SK-N-SH (cell line): ENCODE measurements at regions not wholly inside any gene's neighbourhood (a gene's known extent, or its start where the extent isn't known, plus 50 kb on each side); places are given as distances from the start of the nearest gene placed in this dataset.

Source experiments
- CTCF ChIA-PET: fragments of 300-600, 350-600 bp; formaldehyde crosslinking; extraction: SDS; loops from one replicate; lab custom pipeline; 2021; lab: Yijun Ruan, JAX
- POLR2A ChIA-PET: fragments of 350-600 bp; sonication (Branson Sonifier 250); formaldehyde crosslinking; extraction: SDS; loops from one replicate; lab custom pipeline; 2020; ENCODE audit warnings: antibody characterized with exemption, inconsistent platforms; lab: Yijun Ruan, JAX
- DNase-seq: peaks from one replicate; pipeline ENCODE4 v3.0.0; 2012
- H2AFZ ChIP-seq: fragments of 200-600 bp; sonication (generic); 2 replicates; pipeline ENCODE4 v1.8.1; 2016; ENCODE audit warnings: antibody characterized with exemption, mild to moderate bottlenecking, low read depth
- H3F3A ChIP-seq: fragments of 200-600 bp; sonication (generic); replicated peaks from 2 replicates; pipeline ENCODE3; 2016; ENCODE audit warnings: antibody characterized with exemption, mild to moderate bottlenecking; ENCODE audit not compliant: insufficient read depth
- H3K27ac ChIP-seq, 2 experiments: fragments of 200-500 bp in 1 of 2; fragments of 200-600 bp in 1 of 2; sonication (Bioruptor generic) in 1 of 2; sonication (generic), shearing (Covaris generic) in 1 of 2; 2 replicates each; pipeline versions ENCODE4 v1.5.1 to v1.6.1; 2014 to 2016; ENCODE audit warnings: low read depth in 2 of 2, inconsistent platforms in 1 of 2, low read length in 1 of 2, mild to moderate bottlenecking in 1 of 2, mixed read lengths in 1 of 2
- H3K27me3 ChIP-seq: fragments of 200-600 bp; sonication (generic), shearing (Covaris generic); 2 replicates; pipeline ENCODE4 v1.6.1; 2016; ENCODE audit warnings: mixed run types; ENCODE audit not compliant: insufficient read depth
- H3K36me3 ChIP-seq, 2 experiments: fragments of 200-500 bp in 1 of 2; fragments of 200-600 bp in 1 of 2; sonication (Bioruptor generic) in 1 of 2; sonication (generic) in 1 of 2; replicated peaks in 1 of 2; 2 replicates each; pipeline versions ENCODE3 to v1.5.1; 2014 to 2016; ENCODE audit warnings: low read length in 1 of 2, mild to moderate bottlenecking in 1 of 2; ENCODE audit not compliant: insufficient read depth in 2 of 2, control insufficient read depth in 1 of 2
- H3K4me1 ChIP-seq, 2 experiments: fragments of 200-500 bp in 1 of 2; fragments of 200-600 bp in 1 of 2; sonication (Bioruptor generic) in 1 of 2; sonication (generic), shearing (Covaris generic) in 1 of 2; 2 replicates each; pipeline versions ENCODE4 v1.5.1 to v1.6.1; 2014 to 2016; ENCODE audit warnings: low read depth in 1 of 2, low read length in 1 of 2, mixed run types in 1 of 2; ENCODE audit not compliant: insufficient read depth in 2 of 2, control insufficient read depth in 1 of 2
- H3K4me2 ChIP-seq: fragments of 200-600 bp; sonication (generic), shearing (Covaris generic); 2 replicates; pipeline ENCODE4 v1.6.1; 2017; ENCODE audit warnings: mixed run types
- H3K4me3 ChIP-seq, 2 experiments: fragments of 200-500 bp in 1 of 2; fragments of 200-600 bp in 1 of 2; sonication (Bioruptor generic) in 1 of 2; sonication (generic), shearing (Covaris generic) in 1 of 2; 2 replicates each; pipeline versions ENCODE4 v1.5.1 to v1.8.1; 2014 to 2016; ENCODE audit warnings: low read depth in 2 of 2, inconsistent platforms in 1 of 2, low read length in 1 of 2, mild to moderate bottlenecking in 1 of 2, mixed read lengths in 1 of 2, moderate library complexity in 1 of 2
- H3K79me2 ChIP-seq: fragments of 200-600 bp; sonication (generic); 2 replicates; pipeline ENCODE4 v1.8.1; 2017; ENCODE audit warnings: mild to moderate bottlenecking; ENCODE audit not compliant: insufficient read depth
- H3K9ac ChIP-seq: fragments of 200-600 bp; sonication (generic); 2 replicates; pipeline ENCODE4 v1.6.1; 2017; ENCODE audit warnings: mixed run types
- H3K9me2 ChIP-seq: fragments of 200-600 bp; sonication (generic); 2 replicates; pipeline ENCODE4 v1.6.1; 2017; ENCODE audit warnings: mixed run types
- H3K9me3 ChIP-seq: fragments of 200-600 bp; sonication (generic); 2 replicates; pipeline ENCODE4 v1.6.1; 2017; ENCODE audit warnings: mixed run types, mild to moderate bottlenecking, moderate library complexity
- H4K20me1 ChIP-seq: fragments of 200-600 bp; sonication (generic); 2 replicates; pipeline ENCODE4 v1.6.1; 2017; ENCODE audit warnings: mild to moderate bottlenecking, mixed run types; ENCODE audit not compliant: insufficient read depth
- EP300 ChIP-seq, 2 experiments: IDR thresholded peaks; 2 replicates each; pipeline versions ENCODE4 v1.4.0 to v1.6.1; 2012; ENCODE audit warnings: borderline replicate concordance in 1 of 2, low read depth in 1 of 2, low read length in 1 of 2
- EZH2phosphoT487 ChIP-seq: fragments of 200-600 bp; sonication (generic); IDR thresholded peaks from 2 replicates; pipeline ENCODE4 v1.6.1; 2017; ENCODE audit warnings: low read depth, mixed run types, mild to moderate bottlenecking, antibody characterized with exemption, moderate library complexity, borderline replicate concordance
- FOSL2 ChIP-seq: IDR thresholded peaks from 2 replicates; pipeline ENCODE4 v1.4.0; 2012; ENCODE audit warnings: low read depth, mild to moderate bottlenecking, moderate library complexity, borderline replicate concordance
- FOXJ3 ChIP-seq: sonication (generic); formaldehyde crosslinking; IDR thresholded peaks from 2 replicates; pipeline ENCODE4 v1.5.1; 2020; ENCODE audit warnings: mild to moderate bottlenecking, missing genetic modification reagents
- GABPA ChIP-seq: IDR thresholded peaks from 2 replicates; pipeline ENCODE4 v1.4.0; 2012; ENCODE audit warnings: low read depth, mild to moderate bottlenecking
- JUND ChIP-seq: IDR thresholded peaks from 2 replicates; pipeline ENCODE4 v1.4.0; 2012
- NFIC ChIP-seq: IDR thresholded peaks from 2 replicates; pipeline ENCODE4 v1.4.0; 2012; ENCODE audit warnings: borderline replicate concordance
- NRF1 ChIP-seq: IDR thresholded peaks from 2 replicates; pipeline ENCODE4 v1.6.1; 2012; ENCODE audit warnings: low read depth, mild to moderate bottlenecking, low read length
- PBX3 ChIP-seq: IDR thresholded peaks from 2 replicates; pipeline ENCODE4; 2012
- POLR2AphosphoS5 ChIP-seq: IDR thresholded peaks from 2 replicates; pipeline ENCODE4 v1.6.1; 2012; ENCODE audit warnings: low read depth, low read length
- RFX5 ChIP-seq: IDR thresholded peaks from 2 replicates; pipeline ENCODE4 v1.6.1; 2012; ENCODE audit warnings: mild to moderate bottlenecking, improper control_type of control experiment, low read length
- RXRA ChIP-seq: IDR thresholded peaks from 2 replicates; pipeline ENCODE4 v1.4.0; 2012; ENCODE audit warnings: low read depth, mild to moderate bottlenecking, borderline replicate concordance
- SMC3 ChIP-seq: IDR thresholded peaks from 2 replicates; pipeline ENCODE4 v1.6.1; 2012; ENCODE audit warnings: low read depth, low read length, improper control_type of control experiment
- TAF1 ChIP-seq: IDR thresholded peaks from 2 replicates; pipeline ENCODE4 v1.6.1; 2012; ENCODE audit warnings: low read depth, mild to moderate bottlenecking, low read length, moderate library complexity, borderline replicate concordance
- TCF12 ChIP-seq: IDR thresholded peaks from 2 replicates; pipeline ENCODE4 v1.4.0; 2012
- USF1 ChIP-seq: IDR thresholded peaks from 2 replicates; pipeline ENCODE4 v1.4.0; 2012; ENCODE audit warnings: low read depth, borderline replicate concordance
- WGBS: methylation state at CpG from one replicate; pipeline ENCODE4 v1.1.6; 2017; ENCODE audit warnings: low lambda C conversion rate; 5-methylcytosine and 5-hydroxymethylcytosine counted together

GRCh38 chr10:21318540-21319167, 206.8 kb downstream of the SKIDA1 start:
- Histone ChIP-seq H3F3A (peaks cover 23% of the 10 kb centered on the region), H3K27me3 (no peaks in the 10 kb centered on the region), H2AFZ (no peak overlapping the region), H3K9ac (no peak overlapping the region), H3K4me3 (no peak overlapping the region), H3K9me2 (no peaks in the 10 kb centered on the region), H3K79me2 (no peaks in the 10 kb centered on the region), H4K20me1 (no peaks in the 10 kb centered on the region), H3K4me2 (0 out of 2 replicates have a peak overlapping the region, but pooled peaks have one; percentile 7), H3K27ac (peak overlapping the region in 1 of 2 experiments; percentile 43; a peak in 2 of 4 replicates), H3K36me3 (no peaks in the 10 kb centered on the region), H3K4me1 (peaks cover 3 to 34% of the 10 kb centered on the region in 2 experiments; a peak in 2 of 4 replicates), H3K9me3 (no peaks in the 10 kb centered on the region)
- CTCF ChIA-PET, result interaction anchor here (1.4 kb wide), 1 partner anchor 16 kb away, joined by 4 read pairs; no protein-coding TSS in a partner anchor
- 81% methylated on average over 15 of the region's 15 CpGs for WGBS
- peak; percentile 54 for DNase-seq
- TF ChIP-seq TAF1, result no peak
- no peak for TF ChIP-seq USF1
- peak; percentile 87 for TF ChIP-seq NFIC
- TF ChIP-seq POLR2AphosphoS5, result no peak
- no peak for TF ChIP-seq SMC3
- no peak for TF ChIP-seq RFX5
- POLR2A ChIA-PET, result no interaction called here

- H3K27me3 ChIP-seq, result no peaks in the 10 kb centered on the region
- H3K9me2 ChIP-seq, result no peaks in the 10 kb centered on the region
- H3K4me3 ChIP-seq, result no peak overlapping the region
- H3K4me1 ChIP-seq, result peaks cover 3 to 34% of the 10 kb centered on the region in 2 experiments; a peak in 2 of 4 replicates
- H3K4me2 ChIP-seq, result no peak overlapping the region
- no peaks in the 10 kb centered on the region for H3K79me2 ChIP-seq
- TF ChIP-seq EP300 (IDR thresholded peaks at IDR 0.05; ENCODE audit: borderline replicate concordance in 1 of 2, low read depth in 1 of 2, low read length in 1 of 2) (peak in 1 of 2 experiments; percentile 50; a peak in 1 of 4 replicates), RFX5 (no peak), NFIC (peak; percentile 56; the same call in 1 of the 2 replicates), TCF12 (peak; percentile 55), FOSL2 (peak; percentile 76), RXRA (no peak), GABPA (no peak), NRF1 (no peak), PBX3 (peak; percentile 49), TAF1 (no peak), JUND (peak; percentile 80), FOXJ3 (no peak), EZH2phosphoT487 (no peak)
- 35% methylated on average over 3 of the region's 3 CpGs for WGBS
- ChIA-PET CTCF (interaction anchor here (0.9 to 1.4 kb wide), 2 partner anchors 17 to 886 kb away, joined by 3 to 4 read pairs; no protein-coding TSS in a partner anchor), POLR2A (no interaction called here)
- H3F3A ChIP-seq, result peaks cover 23% of the 10 kb centered on the region
- H3K36me3 ChIP-seq, result no peaks in the 10 kb centered on the region
- H2AFZ ChIP-seq, result no peak overlapping the region
- no peak for DNase-seq
- no peak overlapping the region for H3K9ac ChIP-seq
- H3K27ac ChIP-seq, result peak overlapping the region in 1 of 2 experiments; percentile 43; a peak in 2 of 4 replicates
- no peaks in the 10 kb centered on the region for H4K20me1 ChIP-seq
- H3K9me3 ChIP-seq, result no peaks in the 10 kb centered on the region
Measured at GRCh38 chr10:21317902-21318301, 207.6 kb downstream of the SKIDA1 start.
